OCI-LY3 (cell line): ENCODE measurements at regions not wholly inside any gene's neighbourhood (a gene's known extent, or its start where the extent isn't known, plus 50 kb on each side); places are given as distances from the start of the nearest gene placed in this dataset.

ENCODE experiments used
- EZH2phosphoT487 ChIP-seq: fragments of 200-600 bp; shearing (Covaris generic); IDR thresholded peaks from 2 replicates; pipeline ENCODE4 v1.6.1; 2018; ENCODE audit warnings: antibody characterized with exemption, mixed run types, low read depth
- TF ChIP-seq, protein P1 (sequence below): fragments of 200-600, 300-600 bp; sonication (generic); IDR thresholded peaks from 2 replicates; pipeline ENCODE4 v1.5.1; 2014; ENCODE audit warnings: antibody characterized with exemption, low read length, low read depth

DNA sequence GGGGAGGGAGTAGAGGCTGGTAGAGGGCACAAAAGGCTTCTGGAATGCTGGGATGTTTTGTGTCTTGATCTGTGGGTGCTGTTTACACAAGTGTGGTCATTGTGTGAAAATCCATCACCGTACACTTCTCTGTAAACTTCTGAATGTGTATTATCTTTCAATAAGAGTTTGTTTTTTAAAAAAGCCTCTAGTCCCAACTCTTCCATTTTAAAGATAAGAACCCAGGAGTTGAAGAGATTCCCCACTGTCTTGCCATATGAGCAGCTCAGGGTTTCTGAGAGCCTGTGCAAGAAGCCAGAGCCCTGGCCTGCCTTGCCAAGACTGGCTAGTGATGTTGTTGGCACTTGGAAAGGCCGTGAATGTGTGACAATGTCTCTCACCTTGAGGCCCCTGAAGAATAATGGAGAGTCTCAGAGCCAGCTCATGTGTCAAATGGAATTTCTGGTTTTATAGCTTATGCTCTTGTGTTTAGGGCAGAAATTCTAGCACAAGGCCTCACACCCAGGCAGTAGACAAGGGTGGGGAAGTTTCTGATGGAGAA, 57.5 kb upstream of the NPAS1 start:
- TF ChIP-seq, protein P1, sequence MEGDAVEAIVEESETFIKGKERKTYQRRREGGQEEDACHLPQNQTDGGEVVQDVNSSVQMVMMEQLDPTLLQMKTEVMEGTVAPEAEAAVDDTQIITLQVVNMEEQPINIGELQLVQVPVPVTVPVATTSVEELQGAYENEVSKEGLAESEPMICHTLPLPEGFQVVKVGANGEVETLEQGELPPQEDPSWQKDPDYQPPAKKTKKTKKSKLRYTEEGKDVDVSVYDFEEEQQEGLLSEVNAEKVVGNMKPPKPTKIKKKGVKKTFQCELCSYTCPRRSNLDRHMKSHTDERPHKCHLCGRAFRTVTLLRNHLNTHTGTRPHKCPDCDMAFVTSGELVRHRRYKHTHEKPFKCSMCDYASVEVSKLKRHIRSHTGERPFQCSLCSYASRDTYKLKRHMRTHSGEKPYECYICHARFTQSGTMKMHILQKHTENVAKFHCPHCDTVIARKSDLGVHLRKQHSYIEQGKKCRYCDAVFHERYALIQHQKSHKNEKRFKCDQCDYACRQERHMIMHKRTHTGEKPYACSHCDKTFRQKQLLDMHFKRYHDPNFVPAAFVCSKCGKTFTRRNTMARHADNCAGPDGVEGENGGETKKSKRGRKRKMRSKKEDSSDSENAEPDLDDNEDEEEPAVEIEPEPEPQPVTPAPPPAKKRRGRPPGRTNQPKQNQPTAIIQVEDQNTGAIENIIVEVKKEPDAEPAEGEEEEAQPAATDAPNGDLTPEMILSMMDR = no peak
- no peak for TF ChIP-seq EZH2phosphoT487
